T-cell (primary cell): ENCODE measurements at regions not wholly inside any gene's neighbourhood (a gene's known extent, or its start where the extent isn't known, plus 50 kb on each side); places are given as distances from the start of the nearest gene placed in this dataset.
"Not testable (repeated sequence)": the region's sequence is repeated elsewhere in the genome, so short reads cannot be mapped to it uniquely, and the experiment has no call there.

ENCODE experiments used
- ATAC-seq, 4 experiments: fragments of 200-7000 bp in 3 of 4; fragments of 150-1000 bp in 1 of 4; cut with Tn5 transposase; replicated peaks in 1 of 4; 1 replicate in 3 of 4; 2 replicates in 1 of 4; pipeline ENCODE4 v1.10.0; 2021; ENCODE audit warnings: moderate library complexity in 3 of 4, mild to moderate bottlenecking in 2 of 4, moderate number of reproducible peaks in 1 of 4
- CTCF ChIA-PET, 2 donors: fragments of 300-600 bp; sonication (Branson Sonifier 250); formaldehyde crosslinking; loops; one replicate each; lab custom pipeline; 2022; ENCODE audit warnings: antibody characterized with exemption in 2 of 2; lab: Charles Lee
- POLR2A ChIA-PET, 2 donors: fragments of 300-600 bp; sonication (Branson Sonifier 250); formaldehyde crosslinking; loops; one replicate each; lab custom pipeline; 2022; ENCODE audit warnings: antibody characterized with exemption in 2 of 2; lab: Charles Lee
- DNase-seq, 35 experiments: peaks; one replicate each; pipeline versions ENCODE4 v3.0.0 to v3.0.0-alpha.2; 2013 to 2023
- H3K27ac ChIP-seq: one replicate; pipeline ENCODE4 v1.5.1; 2013; ENCODE audit warnings: low read length
- H3K27me3 ChIP-seq, 2 experiments: replicated peaks in 1 of 2; 1 replicate in 1 of 2; 2 replicates in 1 of 2; pipeline versions ENCODE4 v1.6.1 to v1.7.0; 2013; ENCODE audit warnings: low read length in 1 of 2, mixed read lengths in 1 of 2; ENCODE audit not compliant: control insufficient read depth in 2 of 2, insufficient read depth in 2 of 2; ENCODE audit errors: extremely low read depth in 1 of 2
- H3K36me3 ChIP-seq, 2 donors: 1 replicate in 1 of 2; 2 replicates in 1 of 2; pipeline versions ENCODE4 v1.6.1 to v1.7.0; 2013; ENCODE audit warnings: low read length in 1 of 2; ENCODE audit not compliant: control insufficient read depth in 2 of 2, insufficient read depth in 1 of 2; ENCODE audit errors: extremely low read depth in 1 of 2
- H3K4me1 ChIP-seq, 2 experiments: 1 replicate in 1 of 2; 2 replicates in 1 of 2; pipeline versions ENCODE4 v1.6.1 to v1.7.0; 2013; ENCODE audit warnings: low read length in 2 of 2, mixed read lengths in 1 of 2; ENCODE audit not compliant: insufficient read depth in 2 of 2, control insufficient read depth in 1 of 2; ENCODE audit errors: extremely low read depth in 1 of 2
- H3K4me3 ChIP-seq, 2 donors: 1 replicate in 1 of 2; 2 replicates in 1 of 2; pipeline versions ENCODE4 v1.5.1 to v1.7.0; 2013; ENCODE audit warnings: mild to moderate bottlenecking in 2 of 2, low read length in 1 of 2, moderate library complexity in 1 of 2; ENCODE audit not compliant: control insufficient read depth in 1 of 2; ENCODE audit errors: extremely low read depth in 1 of 2
- H3K9me3 ChIP-seq: 2 replicates; pipeline ENCODE4 v1.7.0; 2013
- H3K27ac Mint-ChIP-seq, 2 donors: one replicate each; pipeline ENCODE4 v1.8.0; 2020 to 2021; ENCODE audit warnings: mild to moderate bottlenecking in 2 of 2, mixed read lengths in 2 of 2
- H3K27me3 Mint-ChIP-seq, 2 donors: one replicate each; pipeline ENCODE4 v1.8.0; 2021 to 2022; ENCODE audit warnings: mixed read lengths in 2 of 2
- H3K36me3 Mint-ChIP-seq: one replicate; pipeline ENCODE4 v1.8.0; 2021; ENCODE audit warnings: mixed read lengths
- H3K4me1 Mint-ChIP-seq, 3 donors: one replicate each; pipeline ENCODE4 v1.8.0; 2020 to 2022; ENCODE audit warnings: mixed read lengths in 3 of 3, mild to moderate bottlenecking in 1 of 3
- H3K4me3 Mint-ChIP-seq, 3 donors: one replicate each; pipeline ENCODE4 v1.8.0; 2020 to 2022; ENCODE audit warnings: mild to moderate bottlenecking in 3 of 3, mixed read lengths in 3 of 3, moderate library complexity in 3 of 3
- H3K9me3 Mint-ChIP-seq, 3 donors: one replicate each; pipeline ENCODE4 v1.8.0; 2020 to 2022; ENCODE audit warnings: mixed read lengths in 3 of 3
- WGBS: methylation state at CpG from one replicate; pipeline ENCODE4 v1.1.5; 2013; ENCODE audit warnings: missing lambda C conversion rate; ENCODE audit not compliant: insufficient coverage; 5-methylcytosine and 5-hydroxymethylcytosine counted together

DNA sequence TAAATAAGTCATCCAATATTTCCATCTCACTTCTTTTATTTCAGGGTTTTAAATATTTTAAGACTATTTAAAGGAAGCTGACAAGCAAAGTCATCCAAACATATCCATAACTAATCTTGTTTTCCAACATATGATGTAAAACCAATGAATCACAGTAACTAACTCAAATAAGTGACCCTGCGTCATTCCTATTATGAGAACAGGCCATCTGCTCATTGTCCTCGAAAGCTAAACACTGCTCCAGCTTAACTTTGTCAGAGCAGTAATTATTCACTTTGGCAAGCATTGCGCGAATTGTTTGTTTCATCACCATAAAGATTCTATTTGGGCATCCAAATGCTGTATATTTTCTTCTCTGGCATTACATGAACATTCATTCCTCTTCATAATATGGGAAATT lies 99.1 kb downstream of the CAPZA3 start:
- H3K4me3 Mint-ChIP-seq: no peak overlapping the region

DNA sequence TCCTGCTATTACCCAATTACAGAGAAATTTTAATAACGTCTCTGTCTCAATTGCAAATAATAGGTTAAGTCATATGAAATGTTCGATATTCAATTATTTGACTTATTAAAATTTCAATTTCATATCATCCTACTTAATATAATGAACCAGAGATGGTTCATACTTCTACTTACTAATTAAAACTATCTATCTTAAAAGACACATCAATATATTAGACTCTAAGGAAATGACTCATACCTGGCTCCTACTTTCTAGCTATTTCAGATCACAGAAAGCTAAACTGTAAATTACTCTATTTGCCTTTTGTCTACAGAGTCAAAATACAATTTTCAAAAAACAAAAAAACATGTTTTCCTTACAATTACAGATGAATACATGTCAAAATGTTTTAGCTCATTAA lies 99.6 kb downstream of the CAPZA3 start:
- H3K36me3 Mint-ChIP-seq: no peaks in the 10 kb centered on the region
- H3K27ac ChIP-seq: no peak overlapping the region

More for the DNA sequence above, 99.1 kb downstream of the CAPZA3 start:
- Mint-ChIP-seq H3K27me3 (no peaks in the 10 kb centered on the region), H3K36me3 (no peaks in the 10 kb centered on the region), H3K9me3 (peaks cover 0 to 7% (median 3%) of the 10 kb centered on the region in 3 donors), H3K27ac (no peak overlapping the region), H3K4me1 (no peaks in the 10 kb centered on the region)
- ChIA-PET POLR2A (no interaction called here), CTCF (no interaction called here)
- H3K27ac ChIP-seq: no peak overlapping the region
- no peaks in the 10 kb centered on the region for H3K9me3 ChIP-seq
- no peak for DNase-seq
- H3K4me1 ChIP-seq: no peaks in the 10 kb centered on the region
- H3K4me3 ChIP-seq: no peak overlapping the region
- H3K36me3 ChIP-seq: no peaks in the 10 kb centered on the region
- WGBS: 88% methylated on average over 4 of the region's 4 CpGs
- H3K27me3 ChIP-seq: no peaks in the 10 kb centered on the region
- no peak for ATAC-seq

DNA sequence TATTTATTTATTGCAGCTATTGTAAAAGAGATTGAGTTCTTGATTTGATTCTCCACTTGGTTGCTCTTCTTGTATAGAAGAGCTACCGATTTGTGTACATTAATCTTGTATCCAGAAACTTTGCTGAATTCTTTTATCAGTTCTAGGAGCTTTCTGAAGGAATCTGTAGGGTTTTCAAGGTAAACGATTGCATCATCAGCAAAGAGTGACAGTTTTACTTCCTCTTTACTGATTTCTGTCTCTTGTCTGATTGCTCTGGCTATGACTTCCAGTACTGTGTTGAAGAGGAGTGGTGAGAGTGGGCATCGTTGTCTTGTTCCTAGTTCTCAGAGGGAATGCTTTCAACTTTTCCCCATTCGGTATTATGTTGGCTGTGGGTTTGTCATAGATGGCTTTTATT lies 103.1 kb downstream of the CAPZA3 start:
- CTCF ChIA-PET, H3K27me3 Mint-ChIP-seq, H3K4me1 Mint-ChIP-seq, POLR2A ChIA-PET, ATAC-seq, H3K27me3 ChIP-seq, H3K36me3 ChIP-seq, H3K9me3 ChIP-seq, H3K4me3 ChIP-seq, H3K27ac Mint-ChIP-seq, H3K9me3 Mint-ChIP-seq, H3K4me3 Mint-ChIP-seq, DNase-seq, H3K36me3 Mint-ChIP-seq, H3K4me1 ChIP-seq, H3K27ac ChIP-seq: not testable (repeated sequence)
- 67% methylated on average over 1 of the region's 4 CpGs for WGBS

More for the DNA sequence above, 99.6 kb downstream of the CAPZA3 start:
- H3K4me3 Mint-ChIP-seq: no peak overlapping the region
- H3K27me3 ChIP-seq: no peaks in the 10 kb centered on the region
- POLR2A ChIA-PET: no interaction called here
- no peaks in the 10 kb centered on the region for H3K4me1 ChIP-seq
- H3K9me3 Mint-ChIP-seq: peaks cover 0 to 7% (median 6%) of the 10 kb centered on the region in 3 donors
- H3K36me3 ChIP-seq: no peaks in the 10 kb centered on the region
- ATAC-seq (no peak), DNase-seq (no peak)
- H3K27ac Mint-ChIP-seq: no peak overlapping the region
- no peak overlapping the region for H3K4me3 ChIP-seq
- no peaks in the 10 kb centered on the region for H3K27me3 Mint-ChIP-seq
- CTCF ChIA-PET: no interaction called here
- no peaks in the 10 kb centered on the region for H3K9me3 ChIP-seq
- H3K4me1 Mint-ChIP-seq: no peaks in the 10 kb centered on the region
- WGBS: no CpG with 5 or more reads among the region's 2 CpGs

GRCh38 chr12:18849080-18849479 lies 111.2 kb downstream of the CAPZA3 start:
- ChIA-PET POLR2A (no interaction called here), CTCF (interaction anchor here in 1 of 2 donors (0.7 kb wide), 1 partner anchor 10 kb away, joined by 3 read pairs; no protein-coding TSS in a partner anchor)
- H3K36me3 ChIP-seq: no peaks in the 10 kb centered on the region
- no peaks in the 10 kb centered on the region for H3K4me1 ChIP-seq
- H3K4me3 ChIP-seq: no peak overlapping the region
- no peak for ATAC-seq
- Mint-ChIP-seq H3K4me3 (no peak overlapping the region), H3K9me3 (peaks cover 0 to under 1% (median 0%) of the 10 kb centered on the region in 3 donors), H3K4me1 (peaks cover 0 to 6% (median 0%) of the 10 kb centered on the region in 3 donors), H3K27ac (no peak overlapping the region), H3K36me3 (no peaks in the 10 kb centered on the region), H3K27me3 (peaks cover 0 to 4% of the 10 kb centered on the region in 2 donors)
- H3K27ac ChIP-seq: no peak overlapping the region
- H3K9me3 ChIP-seq: no peaks in the 10 kb centered on the region
- no CpG with 5 or more reads among the region's 4 CpGs for WGBS
- DNase-seq: no peak
- H3K27me3 ChIP-seq: peaks cover 0 to 6% of the 10 kb centered on the region in 2 experiments

DNA sequence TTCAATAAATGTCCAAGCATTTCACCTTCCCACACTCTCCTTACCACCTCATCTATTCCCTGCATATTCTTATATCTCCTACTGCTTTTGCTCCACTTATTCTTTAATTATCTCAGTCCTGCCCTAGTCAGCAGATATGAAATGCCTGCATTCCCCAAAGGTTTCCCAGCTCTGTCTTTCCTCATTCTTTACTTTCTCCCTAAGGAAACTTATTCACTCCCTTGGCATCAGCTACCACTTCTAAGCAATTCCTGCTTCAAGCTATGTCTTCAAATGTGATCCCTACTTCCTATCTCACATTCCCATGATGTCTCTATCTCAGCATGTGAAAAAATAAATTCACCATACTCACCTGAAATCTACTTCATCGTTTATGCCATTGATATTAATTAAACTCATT lies 111.8 kb downstream of the CAPZA3 start:
- H3K9me3 Mint-ChIP-seq: no peaks in the 10 kb centered on the region
- DNase-seq: no peak
- H3K27me3 ChIP-seq: peaks cover 0 to 6% of the 10 kb centered on the region in 2 experiments
- ChIA-PET POLR2A (no interaction called here), CTCF (interaction anchor here in 1 of 2 donors (0.7 kb wide), 1 partner anchor 9 kb away, joined by 3 read pairs; no protein-coding TSS in a partner anchor)
- H3K36me3 Mint-ChIP-seq: no peaks in the 10 kb centered on the region
- no peaks in the 10 kb centered on the region for H3K36me3 ChIP-seq
- H3K4me3 ChIP-seq: no peak overlapping the region
- peaks cover 0 to 6% (median 0%) of the 10 kb centered on the region in 3 donors for H3K4me1 Mint-ChIP-seq
- peaks cover 0 to 4% of the 10 kb centered on the region in 2 donors for H3K27me3 Mint-ChIP-seq
- H3K27ac Mint-ChIP-seq: no peak overlapping the region
- H3K27ac ChIP-seq: no peak overlapping the region
- H3K4me3 Mint-ChIP-seq: no peak overlapping the region
- no peaks in the 10 kb centered on the region for H3K4me1 ChIP-seq
- WGBS: 80% methylated on average over 1 of the region's 1 CpG
- no peaks in the 10 kb centered on the region for H3K9me3 ChIP-seq
- no peak for ATAC-seq

GRCh38 chr12:18850752-18851151 lies 112.8 kb downstream of the CAPZA3 start:
- H3K27me3 ChIP-seq: no peaks in the 10 kb centered on the region
- no peaks in the 10 kb centered on the region for H3K4me1 ChIP-seq
- no peak for ATAC-seq
- no peaks in the 10 kb centered on the region for H3K36me3 Mint-ChIP-seq
- no peak overlapping the region for H3K27ac ChIP-seq
- no peak for DNase-seq
- WGBS: no CpG with 5 or more reads among the region's 1 CpG
- no peak overlapping the region for H3K27ac Mint-ChIP-seq
- peaks cover 0 to 6% (median 0%) of the 10 kb centered on the region in 3 donors for H3K4me1 Mint-ChIP-seq
- H3K4me3 Mint-ChIP-seq: no peak overlapping the region
- H3K36me3 ChIP-seq: no peaks in the 10 kb centered on the region
- no peak overlapping the region for H3K4me3 ChIP-seq
- no peaks in the 10 kb centered on the region for H3K9me3 ChIP-seq
- H3K9me3 Mint-ChIP-seq: no peaks in the 10 kb centered on the region
- CTCF ChIA-PET: no interaction called here
- peaks cover 0 to 4% of the 10 kb centered on the region in 2 donors for H3K27me3 Mint-ChIP-seq
- POLR2A ChIA-PET: interaction anchor here in 1 of 2 donors (0.7 kb wide), 1 partner anchor 1274 kb away, joined by 9 read pairs; no protein-coding TSS in a partner anchor

- no peak overlapping the region for H3K4me3 ChIP-seq
- H3K9me3 Mint-ChIP-seq: no peaks in the 10 kb centered on the region
- H3K4me1 Mint-ChIP-seq: peaks cover 0 to 6% (median 0%) of the 10 kb centered on the region in 3 donors
- H3K4me3 Mint-ChIP-seq: no peak overlapping the region
- H3K27ac ChIP-seq: no peak overlapping the region
- H3K36me3 ChIP-seq: no peaks in the 10 kb centered on the region
- H3K4me1 ChIP-seq: no peaks in the 10 kb centered on the region
- no peaks in the 10 kb centered on the region for H3K27me3 ChIP-seq
- POLR2A ChIA-PET: no interaction called here
- no peak for ATAC-seq
- WGBS: no CpG with 5 or more reads among the region's 3 CpGs
- no peaks in the 10 kb centered on the region for H3K9me3 ChIP-seq
- H3K27me3 Mint-ChIP-seq: peaks cover 0 to 4% of the 10 kb centered on the region in 2 donors
- H3K27ac Mint-ChIP-seq: no peak overlapping the region
- no peaks in the 10 kb centered on the region for H3K36me3 Mint-ChIP-seq
- CTCF ChIA-PET: no interaction called here
- no peak for DNase-seq
Measured at GRCh38 chr12:18851271-18851670, 113.4 kb downstream of the CAPZA3 start.
